GM18507 (cell line): ENCODE measurements at regions not wholly inside any gene's neighbourhood (a gene's known extent, or its start where the extent isn't known, plus 50 kb on each side); places are given as distances from the start of the nearest gene placed in this dataset.

Source experiments
- DNase-seq: peaks from one replicate; pipeline ENCODE4 v3.0.0; 2011; ENCODE audit warnings: low read depth; ENCODE audit not compliant: insufficient read length; ENCODE audit errors: extremely low spot score
- FAIRE-seq: peaks from 2 replicates; lab custom pipeline; 2011; peaks lifted over from hg19 to GRCh38; lab: Jason Lieb, UNC

GRCh38 chr6:62681108-62681507 is 395.1 kb upstream of the KHDRBS2 start:
- no peak for DNase-seq
- no peak for FAIRE-seq

- no peak for DNase-seq
- FAIRE-seq, result no peak
Measured at GRCh38 chr6:62672989-62673388, 387.0 kb upstream of the KHDRBS2 start.

- FAIRE-seq (no peak), DNase-seq (no peak)
Measured at GRCh38 chr6:62670490-62671223, 384.6 kb upstream of the KHDRBS2 start.

GRCh38 chr6:62669831-62670230 is 383.8 kb upstream of the KHDRBS2 start:
- FAIRE-seq (no peak), DNase-seq (no peak)

GRCh38 chr6:62652692-62653328 is 366.8 kb upstream of the KHDRBS2 start:
- no peak for FAIRE-seq
- no peak for DNase-seq

GRCh38 chr6:62645274-62645673 is 359.2 kb upstream of the KHDRBS2 start:
- DNase-seq, result no peak
- FAIRE-seq, result no peak

- FAIRE-seq, result no peak
- no peak for DNase-seq
Measured at GRCh38 chr6:62640749-62641148, 354.7 kb upstream of the KHDRBS2 start.

GRCh38 chr6:62626661-62627060 is 340.6 kb upstream of the KHDRBS2 start:
- FAIRE-seq (no peak), DNase-seq (no peak)

GRCh38 chr6:62623846-62624532 is 338.0 kb upstream of the KHDRBS2 start:
- FAIRE-seq (no peak), DNase-seq (no peak)

- FAIRE-seq, result no peak
- no peak for DNase-seq
Measured at GRCh38 chr6:62615366-62616015, 329.5 kb upstream of the KHDRBS2 start.

- no peak for DNase-seq
- FAIRE-seq, result no peak
Measured at GRCh38 chr6:62614442-62614841, 328.4 kb upstream of the KHDRBS2 start.

GRCh38 chr6:62613928-62614327 is 327.9 kb upstream of the KHDRBS2 start:
- FAIRE-seq (no peak), DNase-seq (no peak)

GRCh38 chr6:62612471-62612870 is 326.4 kb upstream of the KHDRBS2 start:
- FAIRE-seq (no peak), DNase-seq (no peak)

GRCh38 chr6:62570372-62570771 is 284.3 kb upstream of the KHDRBS2 start:
- no peak for FAIRE-seq
- DNase-seq, result no peak

GRCh38 chr6:62541502-62541901 is 255.5 kb upstream of the KHDRBS2 start:
- FAIRE-seq, result no peak

GRCh38 chr6:62530985-62531384 is 245.0 kb upstream of the KHDRBS2 start:
- DNase-seq, result no peak
- FAIRE-seq, result no peak

More at GRCh38 chr6:62541502-62541901, 255.5 kb upstream of the KHDRBS2 start:
- DNase-seq, result no peak

- no peak for DNase-seq
- FAIRE-seq, result no peak
Measured at GRCh38 chr6:62528894-62529526, 243.0 kb upstream of the KHDRBS2 start.

GRCh38 chr6:62523630-62524029 is 237.6 kb upstream of the KHDRBS2 start:
- FAIRE-seq (no peak), DNase-seq (no peak)

- FAIRE-seq (no peak), DNase-seq (no peak)
Measured at GRCh38 chr6:62519574-62519973, 233.5 kb upstream of the KHDRBS2 start.
